ENCODE measurements at regions not wholly inside any gene's neighbourhood (a gene's known extent, or its start where the extent isn't known, plus 50 kb on each side); places are given as distances from the start of the nearest gene placed in this dataset.
"Not testable (repeated sequence)": the region's sequence is repeated elsewhere in the genome, so short reads cannot be mapped to it uniquely, and the experiment has no call there.

- not testable (repeated sequence) for H3K4me2 ChIP-seq (ENCODE audit: low read depth, low read length)
Observed at GRCh38 chr21:6083574-6084120, 4437.7 kb upstream of the TPTE start.

GRCh38 chr21:6086038-6086437, 4435.3 kb upstream of the TPTE start:
- FAIRE-seq; POLR2A ChIA-PET; H3K27ac ChIP-seq (ENCODE audit: extremely low read length, insufficient read depth, low read length); H4K20me1 ChIP-seq (ENCODE audit: insufficient read depth, low read length); in situ Hi-C loops (cut with HindIII; ENCODE audit: extremely low pct_ligation_motif_present, low pct_unique_long_range_greater_than_20kb); H2AFZ ChIP-seq (ENCODE audit: low read length); H3K4me3 ChIP-seq (replicated peaks in 1 of 3; ENCODE audit: insufficient read depth in 1 of 3, low read depth in 2 of 3, low read length in 3 of 3); H3K36me3 ChIP-seq (replicated peaks in 1 of 2; ENCODE audit: control insufficient read depth in 1 of 2, insufficient read depth in 2 of 2, low read length in 2 of 2); H3K4me2 ChIP-seq (ENCODE audit: low read depth, low read length); H3K4me1 ChIP-seq (ENCODE audit: insufficient read depth, low read length); H3K9ac ChIP-seq (ENCODE audit: insufficient read depth, low read depth, low read length); DNase-seq (ENCODE audit: low spot score); H3K79me2 ChIP-seq (ENCODE audit: insufficient read depth, low read length); CTCF ChIA-PET (ENCODE audit: low intra/inter-chr PET ratio, low total read pairs); H3K27me3 ChIP-seq (ENCODE audit: control insufficient read depth in 1 of 2, insufficient read depth in 2 of 2, low read length in 2 of 2); H3K9me3 ChIP-seq (ENCODE audit: low read length); intact Hi-C loops (cut with micrococcal nuclease; ENCODE audit: unreplicated experiment); BruUV-seq (replicated peaks); ATAC-seq: not testable (repeated sequence)
- WGBS (ENCODE audit: low lambda C conversion rate) = no CpG with 5 or more reads among the region's 20 CpGs

More at GRCh38 chr21:6083574-6084120, 4437.7 kb upstream of the TPTE start:
- no CpG with 5 or more reads among the region's 10 CpGs for whole genome bisulfite sequencing (ENCODE audit: low lambda C conversion rate)
- H2AFZ ChIP-seq (ENCODE audit: low read length); H3K4me1 ChIP-seq (ENCODE audit: insufficient read depth, low read length); H3K4me3 ChIP-seq (replicated peaks in 1 of 3; ENCODE audit: insufficient read depth in 1 of 3, low read depth in 2 of 3, low read length in 3 of 3); in situ Hi-C loops (cut with HindIII; ENCODE audit: extremely low pct_ligation_motif_present, low pct_unique_long_range_greater_than_20kb); POLR2A ChIA-PET; H3K9ac ChIP-seq (ENCODE audit: insufficient read depth, low read depth, low read length); H4K20me1 ChIP-seq (ENCODE audit: insufficient read depth, low read length); ATAC-seq; H3K27ac ChIP-seq (ENCODE audit: extremely low read length, insufficient read depth, low read length); H3K36me3 ChIP-seq (replicated peaks in 1 of 2; ENCODE audit: control insufficient read depth in 1 of 2, insufficient read depth in 2 of 2, low read length in 2 of 2); DNase-seq (ENCODE audit: low spot score); H3K27me3 ChIP-seq (ENCODE audit: control insufficient read depth in 1 of 2, insufficient read depth in 2 of 2, low read length in 2 of 2); intact Hi-C loops (cut with micrococcal nuclease; ENCODE audit: unreplicated experiment); CTCF ChIA-PET (ENCODE audit: low intra/inter-chr PET ratio, low total read pairs); H3K79me2 ChIP-seq (ENCODE audit: insufficient read depth, low read length); H3K9me3 ChIP-seq (ENCODE audit: low read length); FAIRE-seq; BruUV-seq (replicated peaks): not testable (repeated sequence)

GRCh38 chr21:6087579-6088178, 4433.7 kb upstream of the TPTE start:
- H3K4me3 ChIP-seq (replicated peaks in 1 of 3; ENCODE audit: insufficient read depth in 1 of 3, low read depth in 2 of 3, low read length in 3 of 3); FAIRE-seq; H3K79me2 ChIP-seq (ENCODE audit: insufficient read depth, low read length); in situ Hi-C loops (cut with HindIII; ENCODE audit: extremely low pct_ligation_motif_present, low pct_unique_long_range_greater_than_20kb); H3K9ac ChIP-seq (ENCODE audit: insufficient read depth, low read depth, low read length); CTCF ChIA-PET (ENCODE audit: low intra/inter-chr PET ratio, low total read pairs); intact Hi-C loops (cut with micrococcal nuclease; ENCODE audit: unreplicated experiment); POLR2A ChIA-PET; DNase-seq (ENCODE audit: low spot score); BruUV-seq (replicated peaks); H3K9me3 ChIP-seq (ENCODE audit: low read length); H3K4me1 ChIP-seq (ENCODE audit: insufficient read depth, low read length); H2AFZ ChIP-seq (ENCODE audit: low read length); H3K4me2 ChIP-seq (ENCODE audit: low read depth, low read length); ATAC-seq; H3K27ac ChIP-seq (ENCODE audit: extremely low read length, insufficient read depth, low read length); H3K36me3 ChIP-seq (replicated peaks in 1 of 2; ENCODE audit: control insufficient read depth in 1 of 2, insufficient read depth in 2 of 2, low read length in 2 of 2); H4K20me1 ChIP-seq (ENCODE audit: insufficient read depth, low read length); H3K27me3 ChIP-seq (ENCODE audit: control insufficient read depth in 1 of 2, insufficient read depth in 2 of 2, low read length in 2 of 2): not testable (repeated sequence)
- no CpG with 5 or more reads among the region's 24 CpGs for WGBS (ENCODE audit: low lambda C conversion rate)

- H3K27me3 ChIP-seq (ENCODE audit: control insufficient read depth in 1 of 2, insufficient read depth in 2 of 2, low read length in 2 of 2); POLR2A ChIA-PET; H3K27ac ChIP-seq (ENCODE audit: extremely low read length, insufficient read depth, low read length); DNase-seq (ENCODE audit: low spot score); CTCF ChIA-PET (ENCODE audit: low intra/inter-chr PET ratio, low total read pairs); ATAC-seq; FAIRE-seq; H3K4me3 ChIP-seq (replicated peaks in 1 of 3; ENCODE audit: insufficient read depth in 1 of 3, low read depth in 2 of 3, low read length in 3 of 3); H3K4me1 ChIP-seq (ENCODE audit: insufficient read depth, low read length); H3K9me3 ChIP-seq (ENCODE audit: low read length); H3K36me3 ChIP-seq (replicated peaks in 1 of 2; ENCODE audit: control insufficient read depth in 1 of 2, insufficient read depth in 2 of 2, low read length in 2 of 2); H4K20me1 ChIP-seq (ENCODE audit: insufficient read depth, low read length); BruUV-seq (replicated peaks); H3K9ac ChIP-seq (ENCODE audit: insufficient read depth, low read depth, low read length); in situ Hi-C loops (cut with HindIII; ENCODE audit: extremely low pct_ligation_motif_present, low pct_unique_long_range_greater_than_20kb); H3K4me2 ChIP-seq (ENCODE audit: low read depth, low read length); H3K79me2 ChIP-seq (ENCODE audit: insufficient read depth, low read length); intact Hi-C loops (cut with micrococcal nuclease; ENCODE audit: unreplicated experiment); H2AFZ ChIP-seq (ENCODE audit: low read length): not testable (repeated sequence)
- no CpG with 5 or more reads among the region's 24 CpGs for WGBS (ENCODE audit: low lambda C conversion rate)
Observed at GRCh38 chr21:6090286-6090908, 4431.0 kb upstream of the TPTE start.
